ENCODE measurements at regions not wholly inside any gene's neighbourhood (a gene's known extent, or its start where the extent isn't known, plus 50 kb on each side); places are given as distances from the start of the nearest gene placed in this dataset.

- H3K9ac ChIP-seq: no peak overlapping the region
- H3K9me2 ChIP-seq (ENCODE audit: insufficient read depth): no peaks in the 10 kb centered on the region
- H3K4me3 ChIP-seq: no peak overlapping the region
- H3F3A ChIP-seq (ENCODE audit: insufficient read depth): no peaks in the 10 kb centered on the region
- H3K79me2 ChIP-seq (ENCODE audit: insufficient read depth): no peaks in the 10 kb centered on the region
- no peaks in the 10 kb centered on the region for H3K9me3 ChIP-seq (ENCODE audit: low read depth)
- in situ Hi-C loops (cut with MboI): no loop called here
- no peak for DNase-seq
- peaks cover 7% of the 10 kb centered on the region; the same call in 1 of the 2 replicates for H3K4me1 ChIP-seq (ENCODE audit: insufficient read depth)
- H2AFZ ChIP-seq: no peak overlapping the region
- H3K27ac ChIP-seq: no peak overlapping the region
- TF ChIP-seq EZH2phosphoT487 (IDR thresholded peaks at IDR 0.05; ENCODE audit: insufficient read depth, low read depth): no peak
- H3K4me2 ChIP-seq (ENCODE audit: unreplicated experiment): no peak overlapping the region
- H3K36me3 ChIP-seq (ENCODE audit: low read depth): no peaks in the 10 kb centered on the region
- peaks cover 73% of the 10 kb centered on the region for H3K27me3 ChIP-seq (replicated peaks; ENCODE audit: insufficient read depth)
- no peaks in the 10 kb centered on the region for H4K20me1 ChIP-seq (ENCODE audit: insufficient read depth)
- WGBS, 2 experiments (ENCODE audit: low coverage in 1 of 2, low lambda C conversion rate in 2 of 2, missing lambda C conversion rate in 2 of 2): 80 to 82% methylated on average over 7 of the region's 7 CpGs
Observed at GRCh38 chr20:22928679-22929078, 106.4 kb upstream of the SSTR4 start.

GRCh38 chr20:22929661-22930060 is 105.5 kb upstream of the SSTR4 start:
- DNase-seq: no peak
- WGBS, 2 experiments (ENCODE audit: low coverage in 1 of 2, low lambda C conversion rate in 2 of 2, missing lambda C conversion rate in 2 of 2): 75 to 87% methylated on average over 2 of the region's 2 CpGs
- Histone ChIP-seq H3K27ac (no peak overlapping the region), H3K4me2 (ENCODE audit: unreplicated experiment) (no peak overlapping the region), H3K9ac (no peak overlapping the region), H2AFZ (no peak overlapping the region), H3K4me3 (no peak overlapping the region), H3F3A (ENCODE audit: insufficient read depth) (no peaks in the 10 kb centered on the region), H3K4me1 (ENCODE audit: insufficient read depth) (peaks cover 7% of the 10 kb centered on the region; the same call in 1 of the 2 replicates), H3K27me3 (replicated peaks; ENCODE audit: insufficient read depth) (peaks cover 82% of the 10 kb centered on the region), H3K9me3 (ENCODE audit: low read depth) (no peaks in the 10 kb centered on the region), H4K20me1 (ENCODE audit: insufficient read depth) (no peaks in the 10 kb centered on the region), H3K9me2 (ENCODE audit: insufficient read depth) (no peaks in the 10 kb centered on the region), H3K79me2 (ENCODE audit: insufficient read depth) (no peaks in the 10 kb centered on the region), H3K36me3 (ENCODE audit: low read depth) (no peaks in the 10 kb centered on the region)
- TF ChIP-seq EZH2phosphoT487 (IDR thresholded peaks at IDR 0.05; ENCODE audit: insufficient read depth, low read depth) (no peak), EZH2 (IDR thresholded peaks at IDR 0.05; ENCODE audit: insufficient read depth, poor library complexity, severe bottlenecking) (no peak)
- in situ Hi-C loops (cut with MboI): no loop called here

GRCh38 chr20:22931653-22932608 is 103.2 kb upstream of the SSTR4 start:
- no peak overlapping the region for H2AFZ ChIP-seq

GRCh38 chr20:22939181-22939580 is 95.9 kb upstream of the SSTR4 start:
- no peak overlapping the region for H3K4me3 ChIP-seq
- H3K27me3 ChIP-seq (replicated peaks; ENCODE audit: insufficient read depth): peaks cover 77% of the 10 kb centered on the region
- no peak overlapping the region for H3K4me2 ChIP-seq (ENCODE audit: unreplicated experiment)
- 20 to 22% methylated on average over 3 of the region's 3 CpGs for WGBS, 2 experiments (ENCODE audit: low coverage in 1 of 2, low lambda C conversion rate in 2 of 2, missing lambda C conversion rate in 2 of 2)
- in situ Hi-C loops (cut with MboI): no loop called here
- no peak overlapping the region for H3K9ac ChIP-seq
- H2AFZ ChIP-seq: no peak overlapping the region
- H3K36me3 ChIP-seq (ENCODE audit: low read depth): no peaks in the 10 kb centered on the region
- H3K79me2 ChIP-seq (ENCODE audit: insufficient read depth): no peaks in the 10 kb centered on the region
- no peak for DNase-seq
- no peaks in the 10 kb centered on the region for H4K20me1 ChIP-seq (ENCODE audit: insufficient read depth)
- H3K4me1 ChIP-seq (ENCODE audit: insufficient read depth): no peaks in the 10 kb centered on the region
- no peaks in the 10 kb centered on the region for H3F3A ChIP-seq (ENCODE audit: insufficient read depth)
- H3K9me3 ChIP-seq (ENCODE audit: low read depth): no peaks in the 10 kb centered on the region
- no peaks in the 10 kb centered on the region for H3K9me2 ChIP-seq (ENCODE audit: insufficient read depth)
- TF ChIP-seq EZH2 (IDR thresholded peaks at IDR 0.05; ENCODE audit: insufficient read depth, poor library complexity, severe bottlenecking) (no peak), EZH2phosphoT487 (IDR thresholded peaks at IDR 0.05; ENCODE audit: insufficient read depth, low read depth) (no peak)
- no peak overlapping the region for H3K27ac ChIP-seq

More at GRCh38 chr20:22931653-22932608, 103.2 kb upstream of the SSTR4 start:
- Histone ChIP-seq H4K20me1 (ENCODE audit: insufficient read depth) (no peaks in the 10 kb centered on the region), H3K4me3 (no peak overlapping the region), H3K36me3 (ENCODE audit: low read depth) (no peaks in the 10 kb centered on the region), H3K9ac (no peak overlapping the region), H3K4me2 (ENCODE audit: unreplicated experiment) (no peak overlapping the region), H3K9me3 (ENCODE audit: low read depth) (no peaks in the 10 kb centered on the region), H3K27me3 (replicated peaks; ENCODE audit: insufficient read depth) (peaks cover 90% of the 10 kb centered on the region), H3K79me2 (ENCODE audit: insufficient read depth) (no peaks in the 10 kb centered on the region), H3K9me2 (ENCODE audit: insufficient read depth) (no peaks in the 10 kb centered on the region), H3K4me1 (ENCODE audit: insufficient read depth) (no peaks in the 10 kb centered on the region), H3K27ac (no peak overlapping the region), H3F3A (ENCODE audit: insufficient read depth) (no peaks in the 10 kb centered on the region)
- TF ChIP-seq EZH2 (IDR thresholded peaks at IDR 0.05; ENCODE audit: insufficient read depth, poor library complexity, severe bottlenecking) (no peak), EZH2phosphoT487 (IDR thresholded peaks at IDR 0.05; ENCODE audit: insufficient read depth, low read depth) (no peak)
- DNase-seq: no peak
- 82 to 84% methylated on average over 7 of the region's 7 CpGs for whole genome bisulfite sequencing, 2 experiments (ENCODE audit: low coverage in 1 of 2, low lambda C conversion rate in 2 of 2, missing lambda C conversion rate in 2 of 2)
- in situ Hi-C loops (cut with MboI): no loop called here
